ENCODE measurements at regions not wholly inside any gene's neighbourhood (a gene's known extent, or its start where the extent isn't known, plus 50 kb on each side); places are given as distances from the start of the nearest gene placed in this dataset.

DNA sequence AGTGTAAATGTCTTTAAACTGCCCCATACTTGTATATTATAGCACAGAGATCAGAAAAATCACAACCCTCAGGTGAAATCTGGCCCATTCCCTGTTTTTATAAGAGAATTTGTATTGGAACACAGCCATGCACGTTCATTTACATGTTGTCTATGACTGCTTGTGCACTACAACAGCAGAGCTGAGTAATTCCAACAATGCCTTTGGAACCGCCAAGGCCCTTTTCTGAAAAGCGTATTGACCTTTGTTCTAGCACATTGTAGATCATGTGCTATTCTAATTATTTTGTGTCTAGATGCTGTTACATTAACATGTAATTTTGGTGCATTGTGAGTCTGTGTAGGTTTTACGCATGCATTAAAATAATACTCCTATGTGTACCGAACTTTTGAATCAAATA lies 339.6 kb downstream of the CHRM3 start:
- WGBS (ENCODE audit: insufficient coverage, low coverage, low lambda C conversion rate, missing lambda C conversion rate): 63% methylated on average over 5 of the region's 5 CpGs
- H3K27me3 ChIP-seq: no peaks in the 10 kb centered on the region
- no peak overlapping the region for H3K27ac ChIP-seq
- TF ChIP-seq, protein P1, sequence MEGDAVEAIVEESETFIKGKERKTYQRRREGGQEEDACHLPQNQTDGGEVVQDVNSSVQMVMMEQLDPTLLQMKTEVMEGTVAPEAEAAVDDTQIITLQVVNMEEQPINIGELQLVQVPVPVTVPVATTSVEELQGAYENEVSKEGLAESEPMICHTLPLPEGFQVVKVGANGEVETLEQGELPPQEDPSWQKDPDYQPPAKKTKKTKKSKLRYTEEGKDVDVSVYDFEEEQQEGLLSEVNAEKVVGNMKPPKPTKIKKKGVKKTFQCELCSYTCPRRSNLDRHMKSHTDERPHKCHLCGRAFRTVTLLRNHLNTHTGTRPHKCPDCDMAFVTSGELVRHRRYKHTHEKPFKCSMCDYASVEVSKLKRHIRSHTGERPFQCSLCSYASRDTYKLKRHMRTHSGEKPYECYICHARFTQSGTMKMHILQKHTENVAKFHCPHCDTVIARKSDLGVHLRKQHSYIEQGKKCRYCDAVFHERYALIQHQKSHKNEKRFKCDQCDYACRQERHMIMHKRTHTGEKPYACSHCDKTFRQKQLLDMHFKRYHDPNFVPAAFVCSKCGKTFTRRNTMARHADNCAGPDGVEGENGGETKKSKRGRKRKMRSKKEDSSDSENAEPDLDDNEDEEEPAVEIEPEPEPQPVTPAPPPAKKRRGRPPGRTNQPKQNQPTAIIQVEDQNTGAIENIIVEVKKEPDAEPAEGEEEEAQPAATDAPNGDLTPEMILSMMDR (IDR thresholded peaks at IDR 0.05): no peak
- TF ChIP-seq POLR2A (IDR thresholded peaks at IDR 0.05): no peak
- no peaks in the 10 kb centered on the region for H3K36me3 ChIP-seq
- H3K4me1 ChIP-seq: no peaks in the 10 kb centered on the region
- DNase-seq (no peak), ATAC-seq (no peak)
- intact Hi-C loops (cut with DNase I): no loop called here
- H3K9me3 ChIP-seq: no peaks in the 10 kb centered on the region
- H3K4me3 ChIP-seq: no peak overlapping the region

DNA sequence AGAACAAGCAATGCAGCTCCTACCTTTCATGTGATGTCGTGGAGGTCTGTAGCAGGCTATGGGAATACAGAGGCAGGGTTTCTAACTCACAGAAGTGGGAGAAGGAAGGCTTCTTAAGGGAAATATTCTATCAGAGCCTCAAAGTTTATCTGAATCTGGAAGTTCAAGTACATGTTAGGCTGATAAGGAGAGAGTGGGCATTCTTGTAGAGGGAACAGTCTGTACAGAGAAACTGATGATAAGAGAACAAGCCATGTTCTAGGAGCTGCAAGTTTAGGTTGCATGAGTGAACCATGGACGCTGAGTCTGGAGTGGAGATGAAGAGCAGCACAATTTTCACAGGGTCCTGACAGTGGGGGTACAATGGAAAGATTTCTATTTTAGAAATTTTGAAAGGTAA lies 344.0 kb downstream of the CHRM3 start:
- Histone ChIP-seq H3K9me3 (no peaks in the 10 kb centered on the region), H3K4me3 (no peak overlapping the region), H3K4me1 (no peaks in the 10 kb centered on the region), H3K27ac (no peak overlapping the region), H3K36me3 (no peaks in the 10 kb centered on the region), H3K27me3 (no peaks in the 10 kb centered on the region)
- ATAC-seq (no peak), DNase-seq (no peak)
- 48% methylated on average over 2 of the region's 2 CpGs for WGBS (ENCODE audit: insufficient coverage, low coverage, low lambda C conversion rate, missing lambda C conversion rate)
- intact Hi-C loops (cut with DNase I): no loop called here
- TF ChIP-seq POLR2A (IDR thresholded peaks at IDR 0.05): no peak
- TF ChIP-seq, protein P1 (IDR thresholded peaks at IDR 0.05): no peak

DNA sequence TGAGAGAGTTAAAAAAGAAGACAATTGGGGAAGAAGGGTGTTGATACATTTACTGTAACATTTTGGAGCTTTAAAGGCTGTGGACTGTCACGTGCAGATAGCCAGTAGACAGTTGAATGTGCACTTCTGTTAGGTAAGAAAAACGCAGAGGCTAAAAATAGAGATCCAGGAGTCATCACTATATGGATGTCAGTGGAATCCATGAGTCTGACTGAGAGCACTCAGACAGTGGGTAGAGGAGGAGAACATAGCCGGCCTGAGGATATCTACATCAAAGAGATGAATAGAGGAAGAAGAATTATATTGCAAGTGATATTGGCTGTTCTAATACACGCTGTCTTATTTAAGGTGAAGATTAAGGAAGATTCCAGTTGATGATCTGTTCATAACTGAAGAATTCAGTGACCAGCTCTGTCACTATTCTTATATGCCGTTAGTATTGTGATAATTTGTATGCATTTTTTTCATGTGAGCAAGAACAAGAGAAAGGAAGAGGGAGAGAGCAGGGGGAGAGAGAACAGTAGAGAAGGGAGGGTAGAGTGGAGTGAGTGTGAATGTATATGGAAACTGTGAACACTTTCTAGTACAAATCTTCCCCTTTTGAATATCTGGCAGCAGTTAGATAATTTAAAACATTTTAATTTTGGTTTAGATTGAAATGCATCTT lies 344.8 kb downstream of the CHRM3 start:
- no peak for ATAC-seq

DNA sequence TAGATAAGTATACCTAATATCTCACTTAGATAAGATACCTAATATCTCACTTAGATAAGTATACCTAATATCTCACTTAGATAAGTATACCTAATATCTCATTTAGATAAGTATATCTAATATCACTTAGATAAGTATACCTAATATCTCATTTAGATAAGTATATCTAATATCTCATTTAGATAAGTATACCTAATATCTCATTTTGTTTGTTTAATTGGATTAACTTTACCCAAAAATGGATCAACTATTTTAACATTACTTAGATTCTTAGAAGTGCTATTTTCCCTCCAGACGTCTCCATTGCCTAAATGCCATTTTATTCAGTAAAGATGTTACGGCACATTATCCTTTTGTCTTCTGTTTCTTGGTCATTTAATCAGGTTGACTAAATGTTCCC lies 346.4 kb downstream of the CHRM3 start:
- ATAC-seq (no peak), DNase-seq (no peak)
- Histone ChIP-seq H3K4me1 (no peaks in the 10 kb centered on the region), H3K4me3 (no peak overlapping the region), H3K9me3 (no peaks in the 10 kb centered on the region), H3K36me3 (no peaks in the 10 kb centered on the region), H3K27me3 (no peaks in the 10 kb centered on the region), H3K27ac (no peak overlapping the region)
- 60% methylated on average over 2 of the region's 2 CpGs for WGBS (ENCODE audit: insufficient coverage, low coverage, low lambda C conversion rate, missing lambda C conversion rate)
- TF ChIP-seq, protein P1 (IDR thresholded peaks at IDR 0.05): no peak
- TF ChIP-seq POLR2A (IDR thresholded peaks at IDR 0.05): no peak
- intact Hi-C loops (cut with DNase I): no loop called here

More for the DNA sequence above, 344.8 kb downstream of the CHRM3 start:
- no peak for DNase-seq
- Histone ChIP-seq H3K27me3 (no peaks in the 10 kb centered on the region), H3K4me1 (no peaks in the 10 kb centered on the region), H3K27ac (no peak overlapping the region), H3K9me3 (no peaks in the 10 kb centered on the region), H3K4me3 (no peak overlapping the region), H3K36me3 (no peaks in the 10 kb centered on the region)
- TF ChIP-seq, protein P1 (IDR thresholded peaks at IDR 0.05): no peak
- 54% methylated on average over 5 of the region's 5 CpGs for WGBS (ENCODE audit: insufficient coverage, low coverage, low lambda C conversion rate, missing lambda C conversion rate)
- intact Hi-C loops (cut with DNase I): no loop called here

DNA sequence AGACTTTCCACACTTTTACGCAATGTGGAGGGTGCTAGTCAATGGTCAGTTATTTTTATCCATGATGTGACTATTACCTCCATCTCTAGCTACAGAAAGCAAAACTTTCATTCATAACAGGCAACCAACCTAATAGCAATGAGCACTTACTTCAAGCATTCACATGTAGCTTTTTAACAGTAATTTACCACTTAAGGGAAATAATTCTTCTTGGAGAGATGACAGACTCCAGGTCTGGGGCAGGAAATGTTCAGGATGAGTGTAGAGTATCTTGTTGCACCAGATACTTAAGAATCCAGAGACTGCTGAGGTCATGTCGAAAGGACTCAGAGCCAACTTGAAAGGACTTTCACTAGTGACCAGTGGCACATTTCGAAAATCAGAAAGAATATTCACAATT lies 347.6 kb downstream of the CHRM3 start:
- no peak for ATAC-seq
- Histone ChIP-seq H3K36me3 (no peaks in the 10 kb centered on the region), H3K9me3 (no peaks in the 10 kb centered on the region), H3K27me3 (no peaks in the 10 kb centered on the region), H3K4me1 (no peaks in the 10 kb centered on the region), H3K27ac (no peak overlapping the region), H3K4me3 (no peak overlapping the region)
- WGBS (ENCODE audit: insufficient coverage, low coverage, low lambda C conversion rate, missing lambda C conversion rate): 33% methylated on average over 3 of the region's 3 CpGs
- intact Hi-C loops (cut with DNase I): no loop called here
- no peak for DNase-seq
- TF ChIP-seq POLR2A (IDR thresholded peaks at IDR 0.05): no peak
- TF ChIP-seq, protein P1 (IDR thresholded peaks at IDR 0.05): no peak

Data from right lobe of liver (tissue), 6 donors.